OCI-LY3 (cell line): ENCODE measurements at regions not wholly inside any gene's neighbourhood (a gene's known extent, or its start where the extent isn't known, plus 50 kb on each side); places are given as distances from the start of the nearest gene placed in this dataset.
"Not testable (repeated sequence)": the region's sequence is repeated elsewhere in the genome, so short reads cannot be mapped to it uniquely, and the experiment has no call there.

ENCODE experiments used
- H2AFZ ChIP-seq: fragments of 200-600, 300-600 bp; shearing (Covaris generic); 2 replicates; pipeline ENCODE4 v1.6.0; 2014; ENCODE audit warnings: antibody characterized with exemption, low read depth, low read length
- H3K27ac ChIP-seq: fragments of 200-600, 300-600 bp; sonication (generic); 2 replicates; pipeline ENCODE4 v1.5.1; 2014; ENCODE audit warnings: mild to moderate bottlenecking, low read length, moderate library complexity, mixed read lengths
- H3K27me3 ChIP-seq: fragments of 200-600, 300-600 bp; sonication (generic); 2 replicates; pipeline ENCODE4 v1.6.1; 2014; ENCODE audit warnings: low read depth, low read length, mixed read lengths
- H3K36me3 ChIP-seq: fragments of 200-600, 300-600 bp; sonication (generic); replicated peaks from 2 replicates; pipeline ENCODE3; 2014; ENCODE audit warnings: low read depth, low read length, mixed read lengths
- H3K4me1 ChIP-seq: fragments of 300-600, 200-600 bp; sonication (generic); 2 replicates; pipeline ENCODE4 v1.6.1; 2014; ENCODE audit warnings: low read length, mixed read lengths
- H3K4me2 ChIP-seq: fragments of 200-600, 300-600 bp; sonication (generic); 2 replicates; pipeline ENCODE4 v1.6.1; 2014; ENCODE audit warnings: low read length, mixed read lengths
- H3K4me3 ChIP-seq: fragments of 300-600, 200-600 bp; sonication (generic); 2 replicates; pipeline ENCODE4 v1.5.1; 2014; ENCODE audit warnings: antibody characterized with exemption, mild to moderate bottlenecking, low read length, moderate library complexity
- H3K79me2 ChIP-seq: fragments of 300-600, 200-600 bp; shearing (Covaris generic); 2 replicates; pipeline ENCODE4 v1.6.1; 2014; ENCODE audit warnings: mild to moderate bottlenecking, low read length, mixed read lengths
- H3K9ac ChIP-seq: fragments of 300-600, 200-600 bp; shearing (Covaris generic); 2 replicates; pipeline ENCODE4 v1.6.0; 2014; ENCODE audit warnings: mild to moderate bottlenecking, low read length, moderate library complexity
- H3K9me3 ChIP-seq: fragments of 200-600, 300-600 bp; shearing (Covaris generic); 2 replicates; pipeline ENCODE4 v1.6.1; 2014; ENCODE audit warnings: low read length, mixed read lengths; ENCODE audit not compliant: insufficient read depth
- H4K20me1 ChIP-seq: fragments of 200-600, 300-600 bp; sonication (generic); 2 replicates; pipeline ENCODE4 v1.6.1; 2016; ENCODE audit warnings: low read length, mixed read lengths; ENCODE audit not compliant: insufficient read depth
- CTCF ChIP-seq: fragments of 200-600, 300-600 bp; sonication (generic); IDR thresholded peaks from 2 replicates; pipeline ENCODE4 v1.5.1; 2014; ENCODE audit warnings: antibody characterized with exemption, low read length, low read depth
- EZH2phosphoT487 ChIP-seq: fragments of 200-600 bp; shearing (Covaris generic); IDR thresholded peaks from 2 replicates; pipeline ENCODE4 v1.6.1; 2018; ENCODE audit warnings: antibody characterized with exemption, mixed run types, low read depth

- no peak overlapping the region for H2AFZ ChIP-seq
These were observed 232.1 kb upstream of the SEMA3C start for GRCh38 chr7:81150951-81151361.

GRCh38 chr7:81143856-81144255 is 225.0 kb upstream of the SEMA3C start:
- Histone ChIP-seq H3K4me2 (no peak overlapping the region), H3K27ac (no peak overlapping the region), H3K27me3 (no peaks in the 10 kb centered on the region), H3K4me3 (no peak overlapping the region), H3K4me1 (peaks cover 18% of the 10 kb centered on the region), H2AFZ (no peak overlapping the region), H3K9ac (no peak overlapping the region), H3K79me2 (no peaks in the 10 kb centered on the region), H3K9me3 (no peaks in the 10 kb centered on the region), H4K20me1 (no peaks in the 10 kb centered on the region), H3K36me3 (no peaks in the 10 kb centered on the region)
- TF ChIP-seq EZH2phosphoT487 (no peak), CTCF (no peak)

More at GRCh38 chr7:81150951-81151361, 232.1 kb upstream of the SEMA3C start:
- Histone ChIP-seq H3K79me2 (no peaks in the 10 kb centered on the region), H3K36me3 (no peaks in the 10 kb centered on the region), H3K9me3 (no peaks in the 10 kb centered on the region), H3K9ac (no peak overlapping the region), H3K4me3 (no peak overlapping the region), H3K27me3 (no peaks in the 10 kb centered on the region), H3K27ac (no peak overlapping the region), H4K20me1 (no peaks in the 10 kb centered on the region), H3K4me1 (no peaks in the 10 kb centered on the region), H3K4me2 (no peak overlapping the region)
- TF ChIP-seq EZH2phosphoT487 = no peak
- TF ChIP-seq CTCF = no peak

GRCh38 chr7:81141257-81142205 is 222.7 kb upstream of the SEMA3C start:
- H3K9me3 ChIP-seq, H3K79me2 ChIP-seq, H3K27me3 ChIP-seq, H4K20me1 ChIP-seq, H2AFZ ChIP-seq, H3K36me3 ChIP-seq, H3K4me3 ChIP-seq, H3K9ac ChIP-seq, H3K27ac ChIP-seq: not testable (repeated sequence)
- Histone ChIP-seq H3K4me2 (peak overlapping the region; percentile 38), H3K4me1 (peaks cover 20% of the 10 kb centered on the region)

- TF ChIP-seq CTCF = no peak
- TF ChIP-seq EZH2phosphoT487 = no peak
- Histone ChIP-seq H3K27ac (no peak overlapping the region), H3K4me3 (no peak overlapping the region), H3K27me3 (no peaks in the 10 kb centered on the region), H3K79me2 (no peaks in the 10 kb centered on the region), H2AFZ (no peak overlapping the region), H3K36me3 (no peaks in the 10 kb centered on the region), H3K9ac (no peak overlapping the region), H3K4me2 (peak overlapping the region; percentile 38), H3K4me1 (peaks cover 20% of the 10 kb centered on the region), H3K9me3 (no peaks in the 10 kb centered on the region), H4K20me1 (no peaks in the 10 kb centered on the region)
These were observed 221.9 kb upstream of the SEMA3C start for GRCh38 chr7:81140775-81141174.
